ENCODE measurements at regions not wholly inside any gene's neighbourhood (a gene's known extent, or its start where the extent isn't known, plus 50 kb on each side); places are given as distances from the start of the nearest gene placed in this dataset.

GRCh38 chr17:11023639-11024479 lies 186.0 kb upstream of the PIRT start:
- no peaks in the 10 kb centered on the region for H3K36me3 ChIP-seq
- DNase-seq, result no peak
- H3K4me1 ChIP-seq, result no peaks in the 10 kb centered on the region
- no peaks in the 10 kb centered on the region for H3K27me3 ChIP-seq
- intact Hi-C loops (cut with DNase I), result no loop called here
- no peaks in the 10 kb centered on the region for H3K9me3 ChIP-seq
- TF ChIP-seq CTCF (IDR thresholded peaks at IDR 0.05), result no peak
- H3K27ac ChIP-seq, result no peak overlapping the region
- H3K9ac ChIP-seq (ENCODE audit: low read depth in 2 of 2, low read length in 2 of 2), result no peak overlapping the region
- no peak overlapping the region for H3K4me3 ChIP-seq

GRCh38 chr17:11006530-11006929 lies 168.6 kb upstream of the PIRT start:
- H3K27ac ChIP-seq, result no peak overlapping the region
- intact Hi-C loops (cut with DNase I), result no loop called here
- no peaks in the 10 kb centered on the region for H3K4me1 ChIP-seq
- no peak for DNase-seq
- no peak overlapping the region for H3K4me3 ChIP-seq
- H3K9me3 ChIP-seq, result no peaks in the 10 kb centered on the region
- no peaks in the 10 kb centered on the region for H3K36me3 ChIP-seq
- H3K9ac ChIP-seq (ENCODE audit: low read depth in 2 of 2, low read length in 2 of 2), result no peak overlapping the region
- TF ChIP-seq CTCF (IDR thresholded peaks at IDR 0.05), result no peak
- H3K27me3 ChIP-seq, result no peaks in the 10 kb centered on the region

- H3K27me3 ChIP-seq, result no peaks in the 10 kb centered on the region
- intact Hi-C loops (cut with DNase I), result no loop called here
- H3K4me3 ChIP-seq, result no peak overlapping the region
- no peak overlapping the region for H3K27ac ChIP-seq
- DNase-seq, result no peak
- H3K36me3 ChIP-seq, result no peaks in the 10 kb centered on the region
- TF ChIP-seq CTCF (IDR thresholded peaks at IDR 0.05), result no peak
- H3K9me3 ChIP-seq, result no peaks in the 10 kb centered on the region
- H3K9ac ChIP-seq (ENCODE audit: low read depth in 2 of 2, low read length in 2 of 2), result no peak overlapping the region
- H3K4me1 ChIP-seq, result no peaks in the 10 kb centered on the region
These were observed 168.1 kb upstream of the PIRT start for GRCh38 chr17:11005940-11006339.

- TF ChIP-seq CTCF (IDR thresholded peaks at IDR 0.05), result no peak
- Histone ChIP-seq H3K9ac (ENCODE audit: low read depth in 2 of 2, low read length in 2 of 2) (no peak overlapping the region), H3K27me3 (no peaks in the 10 kb centered on the region), H3K4me3 (no peak overlapping the region), H3K27ac (no peak overlapping the region), H3K9me3 (no peaks in the 10 kb centered on the region), H3K4me1 (no peaks in the 10 kb centered on the region), H3K36me3 (no peaks in the 10 kb centered on the region)
- no peak for DNase-seq
- intact Hi-C loops (cut with DNase I), result no loop called here
These were observed 164.5 kb upstream of the PIRT start for GRCh38 chr17:11002417-11002816.

GRCh38 chr17:11001651-11002050 lies 163.8 kb upstream of the PIRT start:
- no peak overlapping the region for H3K4me3 ChIP-seq
- H3K27me3 ChIP-seq, result no peaks in the 10 kb centered on the region
- no peak overlapping the region for H3K27ac ChIP-seq
- intact Hi-C loops (cut with DNase I), result no loop called here
- H3K4me1 ChIP-seq, result no peaks in the 10 kb centered on the region
- DNase-seq, result no peak
- TF ChIP-seq CTCF (IDR thresholded peaks at IDR 0.05), result no peak
- no peak overlapping the region for H3K9ac ChIP-seq (ENCODE audit: low read depth in 2 of 2, low read length in 2 of 2)
- H3K9me3 ChIP-seq, result no peaks in the 10 kb centered on the region
- H3K36me3 ChIP-seq, result no peaks in the 10 kb centered on the region

Data from colonic mucosa (tissue), 4 donors.